SHP77 treated with DMSO at 0.1 percent for 48 hours (cell line): ENCODE measurements at regions not wholly inside any gene's neighbourhood (a gene's known extent, or its start where the extent isn't known, plus 50 kb on each side); places are given as distances from the start of the nearest gene placed in this dataset.

ENCODE experiments used
- DNase-seq: peaks from one replicate; lab custom pipeline; 2025; lab: John Stamatoyannopoulos, UW

DNA sequence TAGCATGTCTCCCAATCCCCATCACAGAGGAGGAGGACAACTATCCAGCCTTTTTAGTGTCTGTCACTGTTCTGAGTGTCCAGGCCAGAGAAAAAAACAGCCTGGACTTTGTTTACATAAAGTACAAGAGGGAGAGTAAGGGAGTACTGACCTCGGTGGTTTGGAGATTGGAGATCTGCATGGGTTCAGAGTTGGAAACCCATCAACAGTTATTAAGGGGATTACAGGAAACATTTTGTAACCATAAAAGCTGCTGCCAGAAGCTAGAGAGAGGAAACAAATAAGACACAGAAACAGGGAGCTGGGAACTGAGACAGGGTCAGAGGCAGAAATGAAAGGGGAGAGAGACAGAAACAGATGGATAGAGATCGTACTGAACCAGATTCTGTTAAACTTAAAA, 131.5 kb upstream of the CTTNBP2NL start:
- no peak for DNase-seq

DNA sequence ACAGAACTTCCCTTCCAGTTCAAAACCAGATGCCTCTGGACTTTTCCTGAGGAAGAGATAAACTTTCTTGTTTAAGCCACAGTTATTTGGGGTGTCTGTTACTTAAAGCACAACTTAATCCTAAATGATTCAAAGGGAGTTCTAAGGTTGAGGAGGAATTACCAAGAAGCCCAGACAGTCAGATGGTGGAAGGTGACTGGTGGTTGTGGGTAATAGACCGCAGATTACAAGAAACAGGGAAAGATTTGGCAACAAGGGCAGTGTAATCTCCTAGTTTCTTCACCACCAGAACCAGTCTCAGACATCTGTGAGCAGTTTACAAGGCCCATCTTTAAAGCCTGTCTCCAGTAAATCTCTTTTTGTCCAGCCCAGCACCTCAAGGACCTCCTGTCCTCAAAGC, 130.1 kb upstream of the CTTNBP2NL start:
- no peak for DNase-seq

DNA sequence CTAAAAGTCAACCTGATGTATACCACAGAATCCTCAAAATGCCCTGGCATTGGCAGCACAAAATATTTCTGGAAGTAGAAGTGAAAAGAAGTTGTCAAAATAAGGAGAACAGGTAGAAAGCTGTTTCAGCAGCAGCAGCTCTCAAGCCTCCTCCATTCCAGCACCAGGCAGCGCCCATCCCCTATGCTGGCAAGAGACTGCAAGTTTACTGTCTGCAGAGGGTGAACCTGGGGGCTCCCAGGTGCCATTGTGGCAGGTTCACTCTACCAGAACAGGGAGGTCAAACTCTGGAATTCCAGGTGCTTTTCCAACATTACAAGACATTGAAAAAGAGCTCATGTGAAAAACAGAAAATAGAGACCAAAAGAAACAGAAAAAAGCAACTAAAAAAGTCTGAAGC, 128.8 kb upstream of the CTTNBP2NL start:
- DNase-seq = no peak

DNA sequence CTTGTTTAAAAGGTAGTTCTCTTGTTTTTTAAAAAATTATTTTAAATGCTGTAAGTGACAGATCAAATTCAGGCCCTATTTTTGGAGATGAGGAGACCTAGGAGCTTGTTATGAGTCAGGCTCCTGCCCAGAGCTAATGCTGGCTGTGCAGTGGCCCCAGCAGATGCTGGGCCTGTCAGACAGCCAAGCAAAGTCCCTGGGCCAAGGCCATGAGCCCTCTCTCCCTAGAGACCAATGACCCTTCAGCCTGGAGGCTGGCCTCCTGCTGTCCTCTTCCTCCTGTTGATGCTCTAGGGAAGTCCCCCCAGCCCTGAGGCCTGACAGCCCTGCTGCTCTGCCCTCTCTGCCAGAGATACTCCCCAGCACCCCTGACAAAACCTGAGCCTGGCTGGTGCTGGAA, 128.1 kb upstream of the CTTNBP2NL start:
- no peak for DNase-seq

DNA sequence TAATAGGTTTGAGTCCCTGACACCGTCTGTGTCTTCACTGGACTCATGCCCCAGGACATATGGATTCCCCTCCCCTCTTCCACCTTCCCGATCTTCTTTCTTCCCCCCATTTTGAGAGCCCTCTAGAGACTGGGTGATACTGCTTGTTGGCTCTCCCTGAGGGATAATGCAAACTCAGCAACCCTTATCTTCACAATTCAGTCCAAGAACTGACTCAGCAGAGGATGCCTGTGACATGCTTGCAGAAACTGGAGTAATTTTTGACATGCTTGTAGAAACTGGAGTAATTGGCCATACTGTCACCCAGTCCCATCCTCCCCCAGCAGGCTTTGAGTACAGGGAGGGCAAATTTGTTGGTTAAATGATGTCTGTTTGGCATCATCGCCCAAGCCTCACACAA, 127.6 kb upstream of the CTTNBP2NL start:
- DNase-seq = no peak

DNA sequence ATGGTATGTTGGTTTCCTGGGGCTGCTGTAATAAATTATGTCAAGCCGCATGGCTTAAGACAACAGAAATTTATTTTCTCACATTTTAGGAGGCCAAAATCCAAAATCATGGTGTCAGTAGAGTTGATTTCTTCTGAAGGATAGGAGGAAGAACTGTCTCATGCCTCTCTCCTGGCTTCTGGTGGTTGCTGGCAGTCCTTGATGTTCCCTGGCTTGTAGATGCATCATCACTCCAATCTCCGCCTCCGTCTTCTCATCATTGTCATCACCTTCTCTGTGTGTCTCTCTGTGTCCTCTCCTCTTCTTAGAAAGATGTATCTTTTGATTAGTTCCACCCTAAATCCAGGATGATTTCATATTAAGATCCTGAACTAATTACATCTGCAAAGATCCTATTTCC, 124.7 kb upstream of the CTTNBP2NL start:
- DNase-seq = no peak

DNA sequence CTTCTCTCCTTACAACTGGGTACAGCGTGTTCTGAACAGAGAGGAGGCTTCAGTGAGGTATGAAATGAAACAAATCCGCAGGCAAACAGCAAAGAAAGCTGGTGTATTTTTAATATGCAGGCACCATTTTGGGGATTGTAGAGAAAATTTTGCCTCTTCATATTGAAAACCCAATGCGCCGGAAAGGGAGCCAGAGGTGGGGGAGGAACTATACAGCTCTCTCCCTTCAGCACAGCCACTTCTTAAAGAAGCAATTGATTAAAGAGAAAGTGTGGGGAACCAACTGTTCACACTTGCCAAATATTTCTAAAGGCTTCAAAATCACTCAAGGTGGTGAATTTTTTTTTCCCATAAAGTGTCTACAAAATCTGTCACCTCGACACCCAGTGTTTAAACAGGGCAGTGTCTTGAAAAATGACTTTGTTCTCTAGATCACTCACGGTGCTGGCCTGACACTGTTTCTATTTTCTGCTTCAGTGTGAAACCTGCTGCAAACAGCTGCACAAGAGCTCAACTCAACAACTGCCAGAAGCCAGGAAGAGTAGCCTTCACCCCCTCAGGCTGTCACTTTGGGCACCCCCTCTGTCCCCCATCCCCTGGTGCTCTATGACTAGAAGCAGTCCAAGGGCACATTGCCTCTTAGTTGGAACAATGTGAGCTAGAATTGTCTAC, 123.8 kb upstream of the CTTNBP2NL start:
- DNase-seq = no peak

DNA sequence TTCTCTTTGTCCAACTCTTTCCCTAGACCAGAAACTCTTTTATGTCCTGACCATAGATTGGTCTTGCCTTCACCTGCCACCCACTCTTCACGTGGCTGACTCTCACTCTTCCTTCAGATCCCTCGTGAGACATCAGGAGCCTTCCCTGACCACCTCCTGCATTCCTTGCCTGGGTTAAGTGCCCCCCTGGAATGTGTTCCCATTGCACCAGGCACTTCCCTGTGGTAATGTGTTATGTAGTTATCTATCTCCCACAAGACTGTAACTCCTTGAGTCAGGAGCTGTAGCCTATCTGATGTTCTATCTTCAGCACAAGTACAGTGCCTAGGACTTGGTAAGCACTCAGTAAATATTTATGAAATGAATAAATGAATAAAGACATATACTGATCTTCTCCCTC, 111.2 kb upstream of the CTTNBP2NL start:
- DNase-seq = no peak

DNA sequence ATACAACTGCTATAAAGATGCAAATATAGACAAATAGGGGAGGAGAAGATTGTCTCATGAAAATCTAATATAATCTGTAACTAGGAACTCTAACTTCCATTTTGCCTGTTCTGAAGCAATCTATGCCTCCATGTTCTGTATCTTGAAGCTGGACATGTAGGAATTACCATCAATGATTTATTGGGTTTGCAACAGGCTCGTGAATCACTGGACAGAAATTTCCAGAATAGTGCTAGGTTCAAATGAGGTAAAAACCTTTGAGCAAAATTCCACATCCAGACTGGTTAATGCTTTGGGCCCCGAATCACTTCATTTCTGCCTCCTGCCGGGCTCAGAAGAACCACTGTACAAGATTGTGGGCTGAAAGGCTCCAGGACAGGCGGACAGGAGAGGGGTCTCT, 110.7 kb upstream of the CTTNBP2NL start:
- no peak for DNase-seq

DNA sequence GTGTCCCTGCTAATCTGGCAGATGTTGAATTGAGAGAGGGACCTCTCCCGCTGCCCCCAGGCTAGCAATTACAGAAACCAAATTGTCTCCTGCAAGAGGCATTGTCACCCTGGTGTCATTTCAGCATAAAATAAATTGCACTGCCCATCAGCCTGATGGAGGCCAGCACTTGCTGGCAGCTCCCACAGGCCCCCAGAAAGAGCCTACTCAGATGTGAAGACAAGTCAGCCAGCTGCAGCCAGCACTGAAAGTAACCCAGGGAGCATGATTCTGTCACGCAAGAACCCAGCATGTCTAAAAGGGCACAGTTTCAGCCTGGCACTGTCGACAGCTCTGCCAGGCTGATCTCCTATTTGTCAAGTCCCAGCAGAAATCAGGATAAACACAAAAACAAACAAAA, 110.3 kb upstream of the CTTNBP2NL start:
- no peak for DNase-seq

DNA sequence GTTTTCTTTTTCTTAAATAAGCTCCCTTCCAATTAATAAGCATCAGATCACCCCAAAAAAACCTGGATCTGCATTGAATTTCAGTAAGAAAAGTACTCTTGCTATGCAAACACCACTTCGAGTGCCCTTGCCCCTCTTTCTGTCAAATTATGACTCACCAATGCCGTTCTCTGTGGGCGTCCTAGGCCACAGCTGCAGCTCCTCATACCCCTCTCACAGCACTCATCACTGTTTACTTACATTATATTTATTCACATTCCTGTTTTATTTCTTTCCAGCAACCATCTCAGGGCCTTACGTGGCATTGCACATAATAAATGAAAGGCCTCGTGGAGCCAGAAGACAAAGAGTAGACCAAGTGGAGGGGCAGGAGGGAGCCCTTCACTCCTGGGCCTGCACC, 99.1 kb upstream of the CTTNBP2NL start:
- peak; percentile 80 for DNase-seq

DNA sequence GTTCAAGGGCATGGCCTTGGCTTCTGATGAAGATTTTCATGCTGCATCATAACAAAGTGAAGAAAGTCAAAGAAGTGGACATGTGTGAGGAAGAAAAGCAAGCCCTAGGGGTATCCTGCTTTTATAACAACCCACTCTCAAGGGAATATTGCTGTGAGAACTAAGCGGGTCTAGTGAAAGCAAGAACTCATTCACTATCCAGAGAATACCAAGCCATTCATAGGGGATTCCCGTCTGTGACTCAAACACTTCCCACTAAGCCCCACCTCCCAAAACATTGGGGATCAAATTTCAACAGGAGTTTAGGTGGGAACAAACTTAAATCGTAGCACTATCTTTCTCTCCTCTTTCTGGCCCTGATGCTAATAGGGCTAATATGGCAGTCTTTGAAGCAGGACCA, 98.5 kb upstream of the CTTNBP2NL start:
- no peak for DNase-seq

DNA sequence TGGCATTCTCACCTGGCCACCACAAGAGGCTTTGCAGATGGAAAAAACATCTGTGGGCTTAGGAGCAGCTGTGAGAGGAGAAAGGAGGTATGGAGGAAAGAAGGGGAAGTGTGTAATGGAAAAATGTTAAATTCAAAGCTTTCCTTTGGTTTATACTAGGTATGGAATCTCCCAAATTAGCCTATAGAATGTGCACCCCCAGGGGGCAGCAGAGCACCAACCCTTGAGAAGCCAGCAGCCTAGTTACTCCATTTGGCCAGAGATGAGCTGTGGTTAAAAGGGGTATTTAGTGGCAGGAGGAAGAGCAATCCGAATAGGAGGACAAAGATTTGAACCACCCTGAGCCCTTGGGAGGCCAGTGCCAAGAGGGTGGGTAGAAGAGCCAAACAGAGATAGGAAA, 97.5 kb upstream of the CTTNBP2NL start:
- no peak for DNase-seq

DNA sequence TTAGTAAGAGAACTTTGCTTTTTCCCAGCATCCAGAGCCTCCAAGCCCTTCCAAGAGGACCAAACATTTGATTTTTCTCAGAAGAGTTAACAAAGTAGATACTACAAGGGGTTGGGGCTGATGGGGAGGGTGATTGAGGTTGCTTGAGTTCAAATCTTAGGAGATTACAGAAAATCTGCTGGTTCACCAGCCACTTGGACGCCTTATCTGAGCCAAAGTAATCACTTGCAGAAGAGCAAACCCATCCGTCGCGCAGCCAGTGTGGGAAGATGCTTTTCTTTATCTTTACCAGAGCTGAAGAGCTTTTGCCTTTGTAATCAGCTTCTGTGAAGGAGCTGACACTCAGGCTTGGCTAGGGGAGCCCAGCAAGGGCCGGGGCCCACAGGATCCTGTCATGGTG, 91.9 kb upstream of the CTTNBP2NL start:
- DNase-seq = no peak

DNA sequence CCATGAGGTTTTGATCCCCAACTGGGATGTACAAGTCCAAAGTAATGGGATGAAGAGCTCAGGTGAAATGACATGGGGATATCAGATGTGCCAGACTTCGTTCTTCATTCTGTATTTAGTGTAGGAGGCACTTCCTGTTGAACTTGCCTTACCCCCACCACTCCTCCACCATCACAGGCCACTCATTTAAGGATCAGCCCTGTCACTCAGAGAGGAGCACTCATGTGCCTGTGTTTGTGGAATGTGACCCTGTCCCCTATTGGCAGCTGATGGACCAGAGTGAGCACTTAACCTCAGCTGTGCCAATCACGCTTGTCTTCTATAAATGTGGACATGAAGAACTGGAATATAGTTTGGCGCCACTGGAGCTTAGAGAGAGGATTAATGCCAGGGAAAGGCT, 91.4 kb upstream of the CTTNBP2NL start:
- no peak for DNase-seq

DNA sequence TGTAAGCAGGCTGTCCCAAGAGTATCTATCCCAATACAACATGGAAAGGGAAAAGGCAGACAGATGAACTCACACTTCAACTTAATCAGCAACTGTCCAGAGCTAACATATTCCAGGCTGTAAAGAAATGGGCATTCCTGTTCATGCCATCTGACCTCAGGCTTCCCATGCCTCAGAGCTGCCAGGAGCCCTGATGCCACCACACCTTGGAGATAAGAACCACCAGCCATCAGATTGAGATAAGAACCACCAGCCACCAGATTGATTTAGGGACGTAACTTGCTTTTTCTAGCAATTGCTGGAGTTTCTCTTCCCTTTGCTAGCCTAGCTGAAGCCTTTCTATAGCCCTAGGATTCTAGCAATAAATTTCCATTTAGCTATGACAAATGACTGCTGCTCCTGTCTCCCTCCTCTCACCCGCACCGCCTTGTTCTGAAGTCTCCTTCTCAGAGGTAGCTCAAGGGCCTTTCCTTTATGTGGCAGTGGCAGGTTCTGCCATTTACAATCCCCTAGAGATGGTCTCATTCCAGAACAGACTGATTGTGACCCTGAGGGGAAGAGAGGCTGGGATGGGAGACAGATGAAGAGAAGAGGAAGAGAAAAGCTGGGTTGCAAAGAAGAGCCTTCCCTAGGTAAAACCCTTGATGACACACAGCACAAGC, 88.0 kb upstream of the CTTNBP2NL start:
- no peak for DNase-seq

DNA sequence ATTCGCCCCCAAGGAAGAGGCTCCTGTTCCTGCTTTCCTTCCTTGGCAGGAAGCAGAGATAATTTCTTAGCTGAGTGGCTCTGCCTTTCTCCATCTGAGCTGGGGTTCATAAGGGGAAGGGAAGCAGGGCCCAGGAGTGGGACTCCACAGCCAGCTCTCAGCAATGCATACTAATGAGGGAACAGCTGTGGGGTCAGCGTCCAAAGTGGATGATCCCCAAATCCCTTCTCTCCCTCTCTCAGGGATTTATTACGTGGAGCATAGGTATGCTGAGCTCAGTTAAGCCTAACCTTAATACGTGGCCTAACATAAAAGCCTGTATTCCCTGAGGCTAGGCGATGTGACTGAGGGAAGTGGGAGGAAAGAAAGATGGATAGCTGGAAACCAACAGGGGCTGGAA, 87.3 kb upstream of the CTTNBP2NL start:
- no peak for DNase-seq

DNA sequence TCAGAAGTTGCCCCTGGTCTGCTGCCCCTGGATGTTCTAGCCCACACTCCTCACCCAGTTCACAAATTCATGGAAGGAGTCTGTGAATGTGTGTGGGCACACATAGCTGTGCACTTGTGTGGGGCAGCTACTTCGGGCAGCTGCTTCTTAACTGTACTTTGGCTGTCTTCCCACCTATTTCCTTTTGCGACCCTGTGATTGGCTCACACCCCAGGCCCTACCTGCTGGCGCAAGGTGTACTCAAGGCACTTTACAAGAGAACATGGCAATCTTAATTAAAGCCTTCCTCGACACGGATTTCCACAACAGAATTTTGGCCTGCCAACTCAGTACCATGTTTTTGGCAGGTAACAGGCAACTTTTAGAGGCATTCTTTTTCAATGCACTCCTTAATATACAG, 86.5 kb upstream of the CTTNBP2NL start:
- DNase-seq = no peak

DNA sequence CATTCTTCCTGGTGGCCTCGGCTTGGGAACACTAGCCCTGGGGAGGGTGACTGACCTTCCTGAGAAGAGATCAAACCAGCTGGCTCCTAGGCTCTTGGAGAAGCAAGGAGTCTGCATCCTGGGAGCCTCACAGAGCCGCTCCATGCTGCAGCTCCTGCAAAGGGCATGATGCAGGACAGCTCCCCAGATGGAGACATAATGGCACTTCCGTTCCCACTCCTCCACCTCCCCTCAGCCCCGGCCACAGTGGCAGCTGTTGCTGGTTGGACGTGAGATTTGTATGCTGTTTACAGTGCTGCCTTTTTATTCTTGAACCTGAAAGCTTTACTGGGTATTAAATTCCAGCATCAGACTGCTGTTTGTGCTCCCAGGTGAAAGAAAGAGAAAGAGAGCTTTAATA, 83.7 kb upstream of the CTTNBP2NL start:
- DNase-seq = no peak

DNA sequence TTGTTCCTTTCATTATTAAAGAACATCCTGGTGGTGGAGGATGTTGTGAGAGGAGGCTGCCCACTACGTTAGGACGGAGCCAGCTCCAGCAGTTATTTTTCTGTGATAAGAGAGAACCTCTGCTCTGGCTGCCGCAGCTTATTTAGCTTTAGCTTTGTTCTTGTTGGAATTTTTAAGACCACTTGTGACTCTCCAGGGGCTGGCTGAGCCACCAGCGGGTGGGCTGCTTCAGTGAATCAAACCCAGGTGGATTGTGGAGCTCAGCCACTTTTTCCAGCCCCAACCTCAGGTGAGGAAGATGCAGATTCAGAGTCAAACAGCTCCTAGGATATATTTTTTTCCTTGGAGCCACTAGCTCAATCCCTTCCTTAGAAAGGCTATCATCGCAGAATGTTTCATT, 83.1 kb upstream of the CTTNBP2NL start:
- no peak for DNase-seq

DNA sequence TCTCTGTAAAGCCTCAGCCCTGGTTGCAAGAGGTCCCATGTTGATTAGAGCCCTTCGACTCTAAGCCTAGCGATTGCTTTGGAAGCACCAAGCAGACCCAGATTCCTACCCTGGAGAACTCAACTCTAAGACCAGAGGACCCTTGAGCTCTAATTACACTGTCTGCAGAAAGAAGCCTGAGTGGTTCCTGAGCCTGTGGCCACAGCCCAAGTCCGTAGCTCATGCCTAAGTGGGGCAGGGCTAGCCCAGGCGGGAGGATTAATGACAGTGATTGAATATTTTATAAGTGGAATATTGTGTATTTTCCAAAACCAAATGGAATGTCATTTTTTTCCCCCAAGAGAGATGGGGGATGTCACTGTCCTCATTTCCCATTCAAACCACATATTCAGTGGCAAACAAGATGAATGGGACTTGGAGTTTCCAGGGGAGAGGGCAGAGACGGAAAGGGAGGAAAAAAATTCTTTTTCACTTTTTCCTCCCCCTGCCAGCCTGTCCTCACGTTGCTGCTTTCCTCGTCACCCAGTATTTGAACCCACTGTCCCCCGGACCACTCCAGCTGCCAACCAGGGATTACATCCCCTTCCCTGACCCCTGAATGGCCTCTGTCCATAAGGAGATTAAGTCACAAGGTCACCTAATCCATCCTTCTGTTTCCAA, 79.6 kb upstream of the CTTNBP2NL start:
- DNase-seq = no peak

DNA sequence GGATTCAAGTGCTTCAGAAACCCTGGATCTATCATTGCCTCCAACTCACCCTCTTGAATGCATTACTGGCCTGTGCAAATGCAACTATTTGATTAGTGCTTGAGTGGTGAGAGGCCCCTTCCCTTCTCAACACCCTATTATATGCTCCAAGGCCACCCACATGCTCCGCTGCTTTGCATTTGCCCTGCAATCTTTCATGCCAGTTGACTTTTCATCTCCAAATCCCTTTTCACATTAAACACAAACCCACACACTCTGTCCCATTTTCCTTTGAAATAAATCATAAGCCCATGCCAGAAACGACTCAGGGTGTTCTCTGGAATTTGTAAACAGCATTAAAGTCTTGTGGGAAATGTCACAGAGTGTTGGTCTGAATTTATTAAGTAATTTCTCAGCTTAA, 78.9 kb upstream of the CTTNBP2NL start:
- DNase-seq = no peak

DNA sequence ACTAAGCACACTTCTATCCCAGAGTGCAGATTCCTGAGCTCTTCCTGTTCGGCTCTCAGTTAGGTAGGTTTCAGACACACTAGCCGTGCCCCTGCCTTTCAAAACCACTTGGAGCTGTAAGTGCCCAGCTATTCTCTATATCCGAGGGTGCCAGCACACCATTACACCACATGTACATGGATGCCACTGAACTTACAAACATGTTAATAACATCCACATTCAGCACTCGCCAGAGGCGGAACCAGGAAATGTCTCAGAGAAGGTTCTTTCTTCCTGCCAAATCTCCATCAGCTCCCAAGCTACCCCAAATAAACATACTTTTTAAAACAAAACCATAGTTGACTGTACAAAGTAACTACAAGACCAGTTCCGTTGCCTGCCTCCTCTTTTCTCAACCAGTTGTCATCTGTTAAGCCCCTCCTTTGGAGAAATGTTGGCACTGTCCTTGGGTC, 78.4 kb upstream of the CTTNBP2NL start:
- no peak for DNase-seq

DNA sequence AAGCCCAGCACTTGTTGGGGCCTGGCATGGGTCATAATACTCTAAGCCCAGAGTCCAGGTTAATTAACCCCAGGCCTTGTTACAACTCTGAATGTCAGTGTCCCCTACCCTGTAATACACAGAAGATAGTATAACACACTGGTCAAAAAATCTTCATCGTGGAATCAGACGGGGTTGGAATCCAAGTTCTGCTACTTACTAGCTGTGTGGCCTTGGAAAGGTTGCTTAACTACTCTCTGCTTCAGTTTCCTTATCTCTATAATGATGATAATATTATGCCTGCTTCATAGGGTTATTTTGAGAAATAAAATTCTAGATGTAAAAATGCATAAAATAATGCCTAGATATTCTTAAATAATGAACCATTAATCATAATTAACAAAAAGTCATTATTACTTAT, 77.8 kb upstream of the CTTNBP2NL start:
- DNase-seq = no peak
